ENCODE measurements at regions not wholly inside any gene's neighbourhood (a gene's known extent, or its start where the extent isn't known, plus 50 kb on each side); places are given as distances from the start of the nearest gene placed in this dataset.
A peak's percentile ranks its signal among the peaks of the same experiment; 100 is the strongest.

DNA sequence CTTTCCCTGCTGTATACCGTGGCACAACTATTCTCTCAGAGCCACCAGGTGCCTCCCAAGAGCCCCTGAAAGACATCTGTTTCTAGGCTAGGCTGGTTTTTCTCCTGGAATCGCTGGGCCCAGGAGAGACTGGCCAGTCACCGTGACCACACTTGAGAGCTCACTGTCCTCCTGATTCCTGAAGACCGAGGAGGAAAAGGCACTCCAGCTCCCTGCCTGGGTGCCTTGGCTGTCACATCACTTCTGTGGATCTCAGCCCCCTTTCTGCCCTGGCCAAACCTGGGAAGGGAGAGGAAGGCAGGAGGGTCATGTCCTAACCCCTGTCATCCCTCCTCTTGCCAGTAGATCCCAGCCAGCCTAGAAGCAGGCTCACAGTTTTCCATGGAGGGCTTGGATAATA is 54.7 kb upstream of the LAS1L start:
- no peaks in the 10 kb centered on the region for H3K9me1 ChIP-seq (ENCODE audit: insufficient read depth, low read length)
- peak overlapping the region; percentile 58; the same call in 1 of the 2 replicates for H3K4me2 ChIP-seq (ENCODE audit: low read depth, low read length)
- H2BK15ac ChIP-seq (ENCODE audit: low read depth, low read length), result no peak overlapping the region
- CTCF ChIA-PET, result interaction anchor here (1.0 kb wide), 1 partner anchor 115 kb away, joined by 3 read pairs; no protein-coding TSS in a partner anchor
- no TSS peak for BruUV-seq (replicated peaks)
- no peak overlapping the region for H2AK9ac ChIP-seq (replicated peaks; ENCODE audit: low read depth, low read length, poor library complexity)
- H4K91ac ChIP-seq (ENCODE audit: insufficient read depth, low read depth, low read length), result no peak overlapping the region
- no peak overlapping the region for H4K8ac ChIP-seq (ENCODE audit: low read depth in 2 of 2, low read length in 2 of 2)
- TF ChIP-seq, protein P1, sequence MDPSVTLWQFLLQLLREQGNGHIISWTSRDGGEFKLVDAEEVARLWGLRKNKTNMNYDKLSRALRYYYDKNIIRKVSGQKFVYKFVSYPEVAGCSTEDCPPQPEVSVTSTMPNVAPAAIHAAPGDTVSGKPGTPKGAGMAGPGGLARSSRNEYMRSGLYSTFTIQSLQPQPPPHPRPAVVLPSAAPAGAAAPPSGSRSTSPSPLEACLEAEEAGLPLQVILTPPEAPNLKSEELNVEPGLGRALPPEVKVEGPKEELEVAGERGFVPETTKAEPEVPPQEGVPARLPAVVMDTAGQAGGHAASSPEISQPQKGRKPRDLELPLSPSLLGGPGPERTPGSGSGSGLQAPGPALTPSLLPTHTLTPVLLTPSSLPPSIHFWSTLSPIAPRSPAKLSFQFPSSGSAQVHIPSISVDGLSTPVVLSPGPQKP (IDR thresholded peaks at IDR 0.05; ENCODE audit: borderline replicate concordance, low read depth, low read length), result no peak
- TF ChIP-seq MAZ (IDR thresholded peaks at IDR 0.05; ENCODE audit: borderline replicate concordance, low read depth, low read length) (no peak), RFX5 (IDR thresholded peaks at IDR 0.05; ENCODE audit: low read depth, low read length) (no peak), CEBPB (IDR thresholded peaks at IDR 0.05; ENCODE audit: low read depth, low read length) (no peak), CHD1 (IDR thresholded peaks at IDR 0.05; ENCODE audit: low read depth, low read length) (no peak), MXI1 (IDR thresholded peaks at IDR 0.05; ENCODE audit: borderline replicate concordance, low read depth, low read length) (no peak), NFE2L2 (IDR thresholded peaks at IDR 0.05; ENCODE audit: low read depth, low read length) (no peak), POLR2A (IDR thresholded peaks at IDR 0.05; ENCODE audit: low read depth, low read length) (no peak), RAD21 (IDR thresholded peaks at IDR 0.05; ENCODE audit: low read length) (no peak), SMC3 (IDR thresholded peaks at IDR 0.05; ENCODE audit: low read depth, low read length) (no peak), RCOR1 (IDR thresholded peaks at IDR 0.05; ENCODE audit: insufficient replicate concordance, low read length) (no peak)
- no peak overlapping the region for H3K18ac ChIP-seq (ENCODE audit: low read depth, low read length)
- POLR2A ChIA-PET (ENCODE audit: unreplicated experiment), result no interaction called here
- no peak overlapping the region for H3K27ac ChIP-seq (ENCODE audit: insufficient read depth, low read length)
- no peak overlapping the region; the same call in 1 of the 2 replicates for H3K14ac ChIP-seq (replicated peaks; ENCODE audit: low read depth, low read length)
- no peak overlapping the region for H2BK120ac ChIP-seq (ENCODE audit: low read depth, low read length)
- no peaks in the 10 kb centered on the region for H4K20me1 ChIP-seq (ENCODE audit: insufficient read depth, low read length)
- no peaks in the 10 kb centered on the region; the same call in 1 of the 2 replicates for H3K4me1 ChIP-seq (ENCODE audit: control insufficient read depth, insufficient read depth, low read length)
- intact Hi-C loops (cut with micrococcal nuclease) (no loop called here), in situ Hi-C loops (cut with MboI; ENCODE audit: low sequenced_read_pairs) (loop anchor here (10.0 kb wide), 1 partner anchor 1135 kb away; no protein-coding TSS in a partner anchor), dilution Hi-C loops (cut with HindIII; ENCODE audit: low sequenced_read_pairs, unreplicated experiment) (no loop called here)
- H2AK5ac ChIP-seq (ENCODE audit: low read depth, low read length), result no peak overlapping the region
- WGBS, 2 experiments (ENCODE audit: extremely low coverage in 2 of 2, insufficient read length in 1 of 2), result no CpG with 5 or more reads among the region's 4 CpGs
- no peaks in the 10 kb centered on the region for H3K79me1 ChIP-seq (ENCODE audit: low read depth in 1 of 2, low read length in 2 of 2)
- peak overlapping the region; percentile 36; the same call in 1 of the 2 replicates for H3K4ac ChIP-seq (ENCODE audit: low read depth, low read length)
- no peak overlapping the region for H3K56ac ChIP-seq (ENCODE audit: extremely low read depth, insufficient read depth, low read length)
- H3K23ac ChIP-seq (ENCODE audit: low read depth, low read length), result no peak overlapping the region
- H3K9me3 ChIP-seq (ENCODE audit: control insufficient read depth, insufficient read depth, low read length), result no peaks in the 10 kb centered on the region
- no peak overlapping the region for H2BK20ac ChIP-seq (ENCODE audit: low read depth, low read length)
- no peak overlapping the region for H3K9ac ChIP-seq (ENCODE audit: low read depth, low read length)
- H2AFZ ChIP-seq (replicated peaks; ENCODE audit: low read length, poor library complexity), result peak overlapping the region; percentile 38
- no peak overlapping the region for H3K4me3 ChIP-seq (ENCODE audit: insufficient read depth, low read depth, low read length)
- no peak overlapping the region for H2BK5ac ChIP-seq (ENCODE audit: low read depth, low read length, poor library complexity, severe bottlenecking)
- DNase-seq (no peak), ATAC-seq (ENCODE audit: low read depth) (no peak)
- H3K36me3 ChIP-seq (ENCODE audit: control insufficient read depth, insufficient read depth, low read length), result no peaks in the 10 kb centered on the region
- H4K5ac ChIP-seq (ENCODE audit: low read depth, low read length), result no peak overlapping the region; the same call in 1 of the 2 replicates
- no peaks in the 10 kb centered on the region; the same call in 1 of the 2 replicates for H3K27me3 ChIP-seq (ENCODE audit: control insufficient read depth, insufficient read depth, low read length)
